Stimulated activated CD8-positive, alpha-beta memory T cell treated with anti-CD3 and anti-CD28 coated beads, Interleukin-7, amount 100 ng/mL, for 24 hours (primary cell): ENCODE measurements at regions not wholly inside any gene's neighbourhood (a gene's known extent, or its start where the extent isn't known, plus 50 kb on each side); places are given as distances from the start of the nearest gene placed in this dataset.
"Not testable (repeated sequence)": the region's sequence is repeated elsewhere in the genome, so short reads cannot be mapped to it uniquely, and the experiment has no call there.

Experiments
- DNase-seq: peaks from one replicate; pipeline ENCODE4 v3.0.0-alpha.2; 2020; ENCODE audit warnings: low read depth

GRCh38 chr2:16217741-16218140 lies 277.4 kb downstream of the MYCN start:
- not testable (repeated sequence) for DNase-seq

DNA sequence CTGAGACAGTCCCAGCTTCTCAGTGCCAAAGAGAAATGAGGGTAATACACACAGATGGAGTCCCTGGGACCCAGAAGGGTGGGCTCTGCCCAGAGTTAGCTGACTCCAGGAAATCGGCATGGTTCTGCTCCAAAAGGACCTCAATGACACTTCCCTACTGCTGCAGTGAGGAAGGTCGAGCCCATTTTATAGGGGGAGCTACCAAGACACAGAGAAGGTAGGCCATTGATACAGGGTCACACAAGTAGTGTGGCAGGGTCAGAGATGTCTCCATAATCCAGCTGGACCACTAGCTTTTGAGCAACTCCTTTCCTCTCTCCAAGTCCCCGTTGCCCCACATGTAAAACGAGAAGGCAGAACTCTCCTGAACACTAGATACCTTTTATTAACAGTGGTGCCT lies 276.9 kb downstream of the MYCN start:
- no peak for DNase-seq

DNA sequence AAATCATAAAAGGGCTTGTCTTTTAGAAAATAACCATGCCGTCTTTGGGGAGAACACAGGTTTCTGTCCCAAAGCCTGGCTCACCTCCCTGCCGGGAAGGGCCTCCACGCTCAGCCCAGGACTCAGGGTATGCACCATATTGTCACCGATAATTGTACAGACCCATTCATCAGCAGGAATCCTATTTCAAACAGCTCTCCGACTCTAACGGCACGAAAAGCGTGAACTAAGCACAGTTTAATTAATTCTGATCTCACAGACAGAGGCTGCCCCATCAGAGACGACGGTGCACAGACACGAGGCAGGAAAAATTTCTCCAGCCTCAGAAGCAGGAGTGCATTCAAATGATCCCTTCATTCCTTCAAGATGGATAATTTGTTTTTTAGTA lies 276.2 kb downstream of the MYCN start:
- no peak for DNase-seq

DNA sequence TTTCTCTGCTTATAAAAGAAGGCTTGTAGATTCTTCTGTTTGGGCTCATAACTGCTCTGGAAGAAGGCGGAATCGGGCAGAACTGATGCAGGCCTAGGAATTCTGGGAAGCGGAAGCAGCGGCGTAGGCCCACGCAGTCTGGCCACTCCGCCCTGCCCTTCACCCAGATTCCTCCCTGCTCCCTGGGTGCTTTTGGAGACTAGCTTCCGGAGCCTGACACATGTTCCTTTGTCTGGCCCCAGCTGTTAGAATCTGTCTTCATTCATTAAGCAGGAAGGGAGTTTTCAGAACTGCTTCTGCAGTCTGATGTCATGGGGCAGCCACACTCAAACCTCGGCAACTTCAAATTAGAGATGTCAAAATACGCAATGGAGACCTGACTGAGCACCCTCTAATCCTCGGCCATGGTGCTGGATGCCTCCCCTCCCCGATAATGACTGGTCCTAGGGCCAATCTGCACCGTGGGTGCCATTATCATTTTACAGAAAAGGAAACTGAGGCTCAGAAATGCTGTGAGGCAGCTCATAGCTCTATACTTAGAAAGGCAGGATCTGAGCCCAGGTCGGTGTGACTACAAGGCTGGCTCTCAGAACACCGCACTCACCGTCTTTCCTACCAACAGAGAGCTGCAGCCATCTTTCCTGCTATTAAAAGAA lies 275.7 kb downstream of the MYCN start:
- no peak for DNase-seq

GRCh38 chr2:16214861-16215260 lies 274.5 kb downstream of the MYCN start:
- no peak for DNase-seq

- no peak for DNase-seq
Measured at GRCh38 chr2:16214391-16214790, 274.0 kb downstream of the MYCN start.

DNA sequence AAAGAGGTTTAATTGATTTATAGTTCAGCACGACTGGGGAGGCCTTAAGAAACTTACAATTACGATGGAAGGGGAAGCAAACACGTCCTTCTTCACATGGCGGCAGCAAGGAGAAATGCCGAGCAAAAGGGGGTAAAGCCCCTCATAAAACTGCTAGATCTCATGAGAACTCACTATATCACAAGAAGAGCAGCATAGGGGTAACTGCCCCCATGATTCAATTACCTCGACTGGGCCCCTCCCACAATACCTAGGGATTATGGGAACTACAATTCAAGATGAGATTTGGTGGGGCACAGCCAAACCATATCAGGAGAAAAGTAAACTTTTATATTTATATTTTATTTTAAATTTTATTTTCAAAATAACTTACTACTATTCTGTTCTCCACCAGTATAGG lies 272.0 kb downstream of the MYCN start:
- no peak for DNase-seq

- no peak for DNase-seq
Measured at GRCh38 chr2:16211341-16211740, 271.0 kb downstream of the MYCN start.

- DNase-seq: no peak
Measured at GRCh38 chr2:16210841-16211240, 270.5 kb downstream of the MYCN start.

GRCh38 chr2:16209799-16210198 lies 269.4 kb downstream of the MYCN start:
- DNase-seq: no peak

DNA sequence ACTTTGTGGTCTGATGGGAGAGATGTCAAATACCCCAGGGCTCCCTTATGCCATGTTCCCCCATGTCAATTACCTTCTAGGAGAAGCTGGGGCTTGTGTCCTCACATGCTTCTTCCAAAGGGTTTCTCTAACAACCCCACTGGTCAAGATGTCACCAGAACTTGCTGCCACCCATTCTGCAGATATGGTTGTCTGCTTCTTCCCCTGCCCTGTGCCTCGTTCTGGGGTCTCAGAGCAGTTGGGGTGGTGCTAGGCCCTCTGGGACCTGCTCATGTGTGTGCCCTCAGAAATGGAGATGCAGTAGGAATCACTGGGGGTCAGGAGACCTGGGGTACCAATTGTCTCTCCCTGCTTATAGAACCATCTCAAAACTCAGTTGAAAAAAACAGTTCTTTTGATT lies 268.6 kb downstream of the MYCN start:
- DNase-seq: no peak

DNA sequence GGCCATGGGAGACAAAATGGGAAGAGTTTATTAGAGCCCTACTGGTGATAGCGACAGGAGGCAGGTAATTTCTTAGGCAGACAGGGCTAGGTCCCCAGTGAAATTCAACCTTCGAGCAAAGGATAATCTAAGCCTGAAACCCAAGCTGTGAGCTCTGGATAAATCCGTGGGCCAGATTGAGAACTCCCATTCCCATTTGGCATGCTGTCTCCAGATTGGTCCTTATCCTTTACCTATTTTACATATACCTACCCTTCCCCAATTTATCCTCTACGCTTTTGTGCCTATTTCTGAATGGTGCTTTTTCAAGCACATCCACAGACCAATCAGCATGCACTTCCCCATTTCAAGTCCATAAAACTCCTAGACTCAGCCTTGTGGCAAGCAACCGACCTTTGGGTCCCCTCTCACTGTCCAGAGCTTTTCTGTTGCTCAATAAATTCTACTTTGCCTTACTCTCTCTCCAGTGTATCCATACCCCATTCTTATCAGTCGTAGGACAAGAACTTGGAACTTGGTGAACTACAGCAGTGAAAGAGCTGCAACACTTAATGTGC lies 268.0 kb downstream of the MYCN start:
- no peak for DNase-seq

DNA sequence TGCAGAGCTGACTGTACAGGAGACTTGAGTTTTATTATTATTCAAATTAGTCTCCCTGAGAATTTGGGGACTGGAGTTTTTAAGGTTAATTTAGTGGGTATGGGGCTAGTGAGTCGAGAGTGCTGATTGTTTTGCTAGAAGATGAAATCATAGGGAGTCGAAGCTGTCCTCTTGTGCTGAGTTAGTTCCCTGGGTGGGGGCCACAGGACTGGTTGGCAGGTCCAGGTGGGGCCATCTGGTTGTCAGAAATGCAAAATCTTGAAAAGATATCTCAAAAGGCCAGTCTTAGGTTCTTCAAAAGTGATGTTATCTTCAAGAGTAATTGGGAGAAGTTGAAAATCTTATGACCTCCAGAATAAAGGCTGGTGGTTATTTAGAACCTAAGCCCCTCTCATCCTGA lies 267.3 kb downstream of the MYCN start:
- DNase-seq: no peak

GRCh38 chr2:16207151-16207550 lies 266.8 kb downstream of the MYCN start:
- DNase-seq: no peak

DNA sequence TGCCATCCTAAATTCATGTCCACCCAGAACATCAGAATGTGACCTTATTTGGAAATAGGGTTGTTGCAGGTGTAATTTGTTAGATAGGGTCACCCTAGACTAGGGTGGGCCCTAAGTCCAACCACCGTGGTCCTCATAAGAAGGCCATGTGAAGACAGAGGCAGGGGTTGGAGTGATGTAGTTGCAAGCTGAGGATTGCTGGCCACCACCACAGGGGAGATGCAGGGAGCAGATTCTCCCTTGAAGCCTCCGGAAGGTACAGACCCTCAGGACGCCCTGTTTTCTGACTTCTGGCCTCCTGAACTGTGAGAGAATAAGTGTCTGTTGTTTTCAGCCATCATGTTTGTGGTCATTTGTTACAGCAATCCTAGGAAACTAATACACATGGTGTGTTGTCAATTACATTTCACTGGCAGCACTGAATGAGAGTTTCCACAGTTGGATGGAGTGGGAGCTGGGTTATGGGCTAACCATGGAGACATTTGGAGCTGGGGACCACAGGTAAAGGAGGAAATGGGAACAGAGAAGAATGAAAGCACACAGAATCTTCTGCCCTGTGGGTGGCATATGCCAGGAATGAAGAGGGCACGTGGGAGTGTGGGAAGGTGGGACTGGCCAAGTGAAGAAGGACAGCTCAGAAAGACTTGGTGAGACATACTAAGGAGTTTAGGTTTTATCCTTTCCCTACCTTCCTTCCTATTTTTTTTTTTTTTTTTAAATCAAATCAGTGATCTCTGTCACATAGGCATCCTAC lies 266.0 kb downstream of the MYCN start:
- DNase-seq: no peak

DNA sequence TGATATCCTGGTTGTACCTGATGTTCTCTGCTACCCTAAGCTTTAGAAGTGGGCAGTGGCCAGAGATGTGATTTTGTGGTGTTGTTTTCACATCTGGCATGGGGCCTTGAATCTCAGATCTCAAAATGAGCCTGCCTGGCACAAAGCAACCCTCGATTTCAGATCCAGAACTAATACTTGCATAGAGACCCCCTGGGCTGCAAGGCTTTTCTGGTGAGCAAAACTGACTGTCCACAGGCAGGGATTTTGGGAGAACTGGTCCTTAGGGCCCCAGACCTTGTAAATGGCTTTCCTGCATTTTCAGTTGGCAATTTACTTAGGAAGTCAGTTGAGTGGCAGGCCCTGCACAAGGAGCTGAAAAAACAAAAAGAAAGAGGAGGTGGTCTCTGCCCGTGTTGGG lies 265.3 kb downstream of the MYCN start:
- no peak for DNase-seq

- DNase-seq: no peak
Measured at GRCh38 chr2:16204886-16205620, 264.7 kb downstream of the MYCN start.

GRCh38 chr2:16204251-16204650 lies 263.9 kb downstream of the MYCN start:
- no peak for DNase-seq

GRCh38 chr2:16203691-16204090 lies 263.3 kb downstream of the MYCN start:
- no peak for DNase-seq

DNA sequence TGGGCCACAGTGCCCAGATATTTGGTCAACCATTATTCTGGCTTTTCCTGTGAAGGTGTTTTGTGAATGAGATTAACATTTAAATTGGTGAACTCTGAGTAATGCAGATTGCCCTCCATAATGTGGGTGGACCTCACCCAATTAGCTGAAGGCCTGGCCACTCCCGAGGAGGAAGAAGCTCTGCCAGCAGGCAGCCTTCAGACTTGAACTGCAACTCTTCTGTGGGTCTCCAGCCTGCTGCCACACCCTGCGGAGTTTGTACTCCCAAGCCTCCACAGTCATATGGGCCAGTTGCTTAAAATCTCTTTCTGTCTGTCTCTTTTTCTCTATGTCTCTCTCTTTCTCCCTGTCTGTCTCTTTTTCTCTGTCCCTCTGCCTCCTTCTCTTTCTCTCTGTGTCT lies 262.7 kb downstream of the MYCN start:
- no peak for DNase-seq

GRCh38 chr2:16202266-16203020 lies 262.1 kb downstream of the MYCN start:
- no peak for DNase-seq

GRCh38 chr2:16201848-16202247 lies 261.5 kb downstream of the MYCN start:
- no peak for DNase-seq
